ENCODE measurements at regions not wholly inside any gene's neighbourhood (a gene's known extent, or its start where the extent isn't known, plus 50 kb on each side); places are given as distances from the start of the nearest gene placed in this dataset.
"Not testable (repeated sequence)": the region's sequence is repeated elsewhere in the genome, so short reads cannot be mapped to it uniquely, and the experiment has no call there.

DNA sequence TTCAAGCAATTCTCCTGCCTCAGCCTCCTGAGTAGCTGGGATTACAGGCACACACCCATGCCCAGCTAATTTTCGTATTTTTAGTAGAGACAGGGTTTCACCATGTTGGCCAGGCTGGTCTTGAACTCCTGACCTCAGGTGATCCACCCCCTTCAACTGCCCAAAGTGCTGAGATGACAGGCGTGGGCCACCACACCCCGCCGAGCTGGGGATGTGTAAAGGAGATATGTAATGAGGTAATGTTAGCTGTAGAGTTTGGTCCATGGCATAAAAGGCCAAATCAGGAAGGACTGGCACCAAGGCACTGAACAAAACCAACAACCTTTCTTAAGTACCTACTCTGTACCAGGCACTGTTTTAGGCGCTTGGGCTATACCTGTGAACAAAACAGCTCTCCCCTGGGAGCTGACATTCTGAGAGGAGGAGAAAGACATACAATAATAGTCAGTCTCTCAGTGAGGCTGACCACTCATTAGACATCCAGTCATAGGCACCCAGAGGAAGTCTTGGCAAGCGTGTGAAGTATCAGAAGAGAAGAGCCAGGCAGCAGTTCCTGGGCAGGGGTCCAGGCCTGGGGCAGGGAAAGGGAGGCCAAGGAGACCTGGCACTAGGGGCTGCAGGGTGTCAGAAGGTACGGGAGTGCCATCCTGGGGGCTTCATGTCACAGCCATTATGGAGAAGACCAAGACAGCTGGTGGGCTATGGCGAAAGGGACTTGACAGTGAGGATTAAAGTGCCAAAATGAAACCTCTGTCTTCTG, 164.8 kb upstream of the DTNBP1 start:
- ATAC-seq: no peak

DNA sequence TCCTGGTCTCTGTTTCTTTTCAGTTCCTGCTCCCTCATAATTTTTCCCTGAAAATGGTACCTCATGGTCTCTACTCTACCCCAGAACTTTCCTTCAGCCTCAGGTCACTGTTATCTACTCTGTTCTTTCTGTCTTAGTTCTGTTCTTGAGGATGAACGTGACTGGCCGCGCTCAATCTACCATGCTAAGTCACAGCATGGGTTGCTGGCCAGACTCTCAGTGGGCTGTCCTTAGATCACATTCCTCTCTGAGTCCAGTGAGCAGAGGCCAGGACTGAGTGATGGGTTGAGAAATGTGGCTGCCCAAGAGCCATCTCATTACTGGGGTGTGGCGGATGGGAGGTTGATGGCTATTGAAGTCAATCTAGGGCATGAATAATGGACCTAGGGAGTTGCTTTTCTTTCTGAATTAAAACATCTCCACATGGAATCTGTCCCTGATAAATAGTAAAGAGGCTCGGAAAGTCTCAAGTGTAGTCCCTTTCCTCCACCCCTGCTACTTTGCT, 164.0 kb upstream of the DTNBP1 start:
- ATAC-seq: no peak

DNA sequence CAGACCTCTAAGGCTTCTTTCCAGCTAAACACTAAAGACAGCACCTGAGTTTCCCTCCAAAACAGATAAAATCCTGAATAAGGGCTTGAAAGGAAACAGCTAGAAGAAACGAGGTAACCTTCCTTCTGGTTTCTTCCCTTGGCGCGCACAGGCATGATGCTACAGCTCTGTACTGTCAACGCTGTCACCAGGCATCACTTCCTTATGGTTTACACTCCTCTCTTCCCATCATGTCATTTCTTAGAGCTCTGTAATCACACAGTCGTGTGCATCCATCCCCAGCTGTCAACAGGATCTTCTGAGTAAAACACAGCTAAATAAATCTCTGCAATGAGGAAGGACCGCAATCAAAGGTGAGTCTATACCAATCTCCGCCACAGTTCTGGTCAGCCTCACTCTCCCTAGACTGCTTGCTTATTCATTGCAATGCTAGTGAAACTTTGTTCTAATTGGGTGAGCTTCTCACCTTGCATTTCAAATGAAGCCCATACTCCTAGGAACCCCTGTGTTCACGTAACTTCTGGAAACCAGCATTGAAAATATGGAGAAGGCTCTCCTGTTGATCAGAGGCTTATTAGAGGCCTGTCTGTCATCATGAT, 162.6 kb upstream of the DTNBP1 start:
- no peak for ATAC-seq

DNA sequence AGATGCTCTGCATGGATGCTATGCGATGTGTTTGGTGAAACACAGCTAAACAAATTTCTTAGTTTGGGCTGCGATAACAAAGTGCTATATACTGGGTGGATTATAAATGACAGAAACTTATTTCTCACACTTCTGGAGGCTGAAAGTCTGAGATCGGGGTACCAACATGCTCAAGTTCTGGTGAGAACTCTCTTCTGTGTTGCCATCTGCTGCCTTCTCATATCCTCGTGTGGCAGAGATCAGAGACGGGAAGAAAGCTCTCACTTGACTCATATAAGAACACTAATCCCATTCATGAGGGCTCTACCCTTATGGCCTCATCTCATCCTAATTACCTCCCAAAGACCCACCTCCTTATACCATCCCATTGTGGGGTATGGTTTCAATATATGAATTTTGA, 162.0 kb upstream of the DTNBP1 start:
- ATAC-seq: no peak

DNA sequence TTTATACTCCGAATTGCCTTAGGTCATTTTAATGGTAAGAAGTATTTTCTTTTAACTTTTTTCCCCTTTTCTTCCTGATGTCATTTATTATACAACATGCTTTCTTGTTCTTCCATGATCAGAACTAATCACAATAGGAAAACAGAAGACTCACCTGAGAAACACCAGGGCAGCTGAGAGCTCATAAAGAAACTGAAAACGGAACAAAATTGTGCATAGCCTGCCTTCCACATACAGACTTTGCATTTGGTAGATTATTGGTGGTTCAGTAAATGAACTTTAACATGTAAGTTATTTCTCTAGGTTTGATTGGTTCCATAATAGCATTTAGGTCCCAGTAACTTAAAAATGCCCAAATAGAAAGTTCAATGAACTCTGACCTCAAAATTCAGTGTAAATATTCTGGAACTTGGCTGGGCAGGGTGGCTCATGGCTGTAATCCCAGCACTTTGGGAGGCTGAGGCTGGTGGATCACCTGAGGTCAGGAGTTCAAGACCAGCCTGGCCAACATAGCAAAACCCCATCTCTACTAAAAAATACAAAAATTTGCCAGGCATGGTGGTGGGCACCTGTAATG, 161.1 kb upstream of the DTNBP1 start:
- ATAC-seq: no peak

DNA sequence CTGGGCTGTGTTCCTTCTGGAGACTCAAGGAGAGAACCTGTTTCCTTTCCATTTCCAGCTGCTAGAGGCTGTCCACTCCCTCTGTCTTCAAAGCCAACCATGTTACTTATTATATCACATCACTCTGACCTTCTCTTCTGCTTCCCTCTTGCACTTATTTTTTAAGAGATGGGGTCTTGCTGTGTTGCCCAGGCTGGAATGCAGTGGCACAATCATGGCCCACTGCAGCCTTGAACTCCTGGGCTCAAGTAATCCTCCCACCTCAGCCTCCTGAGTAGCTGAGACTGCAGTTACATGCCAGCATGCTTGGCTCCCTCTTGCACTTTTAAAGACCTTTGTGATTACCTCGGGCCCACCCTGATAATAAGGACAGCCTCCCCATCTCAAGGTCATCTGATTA, 160.0 kb upstream of the DTNBP1 start:
- ATAC-seq: no peak

DNA sequence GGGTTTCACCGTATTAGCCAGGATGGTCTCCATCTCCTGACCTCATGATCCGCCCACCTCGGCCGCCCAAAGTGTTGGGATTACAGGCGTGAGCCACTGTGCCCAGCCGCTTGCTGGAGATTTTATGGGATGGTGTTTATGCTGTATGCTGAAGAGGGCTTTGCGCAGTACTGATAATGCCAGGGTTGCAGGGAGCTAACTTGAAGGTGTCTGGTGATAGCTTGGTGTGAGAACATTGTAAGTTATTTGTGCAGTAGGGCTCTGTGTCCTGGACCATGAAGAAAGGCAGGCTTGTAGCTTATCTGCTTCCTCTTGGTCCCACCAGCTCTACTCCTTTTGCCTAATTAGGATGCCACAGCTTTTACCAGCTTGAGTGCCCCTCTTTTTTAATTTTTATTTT, 157.0 kb upstream of the DTNBP1 start:
- no peak for ATAC-seq

DNA sequence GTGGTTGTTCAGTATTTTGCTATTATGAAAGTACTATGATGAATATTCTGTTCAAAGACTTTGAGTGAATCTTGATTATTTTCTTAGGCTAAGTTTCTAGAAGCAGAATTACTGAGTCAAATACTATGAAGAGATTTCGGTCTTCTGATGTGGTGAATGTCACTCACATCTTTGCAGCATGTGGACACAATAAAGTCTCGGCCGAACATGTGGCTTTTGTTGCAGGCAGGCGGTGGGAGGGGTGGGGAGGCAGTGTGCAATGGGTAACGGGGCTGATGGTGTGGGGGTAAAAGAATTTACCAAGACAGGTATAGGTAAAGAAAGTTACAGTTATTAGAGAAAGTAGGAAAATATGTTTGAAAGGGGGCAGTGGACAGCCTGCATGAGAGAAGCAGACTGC, 156.4 kb upstream of the DTNBP1 start:
- ATAC-seq: no peak

DNA sequence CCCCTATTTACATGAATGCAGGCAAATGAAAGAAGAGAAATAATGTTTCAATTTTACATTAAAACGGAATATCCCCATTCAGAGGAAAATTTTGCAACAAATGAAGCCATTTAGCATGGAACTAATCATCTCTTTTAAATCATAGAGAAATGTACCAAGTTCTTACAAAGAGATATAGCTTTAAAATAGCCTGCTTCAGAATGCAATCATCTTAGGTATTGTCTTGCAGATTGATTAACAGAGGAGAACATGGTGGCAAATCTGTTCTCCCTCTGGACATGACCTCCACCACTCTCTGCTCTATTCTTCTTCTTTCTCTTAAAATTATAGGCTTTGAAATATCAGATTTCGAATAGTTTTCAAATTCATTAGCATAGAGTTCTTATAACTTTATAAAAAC, 155.7 kb upstream of the DTNBP1 start:
- ATAC-seq: no peak

DNA sequence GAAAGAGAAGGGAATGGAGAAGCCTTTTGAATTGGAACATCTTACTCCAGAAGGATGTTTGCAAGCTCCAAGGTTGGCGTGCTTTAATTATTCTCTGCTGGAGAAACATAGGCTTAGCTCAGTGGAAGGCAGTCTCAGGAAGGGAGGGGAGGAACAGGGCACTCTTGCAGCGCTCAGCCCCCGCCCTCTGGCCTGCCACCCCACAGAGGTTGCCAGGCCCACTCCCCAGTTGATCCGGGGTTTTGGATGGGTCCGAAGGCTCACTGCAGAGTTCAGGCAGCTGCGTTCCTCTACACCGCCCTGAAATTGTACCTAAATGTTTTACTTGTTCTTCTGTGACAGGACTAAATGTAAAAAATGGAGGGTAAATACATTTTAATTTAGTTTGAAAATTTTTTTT, 155.2 kb upstream of the DTNBP1 start:
- no peak for ATAC-seq

DNA sequence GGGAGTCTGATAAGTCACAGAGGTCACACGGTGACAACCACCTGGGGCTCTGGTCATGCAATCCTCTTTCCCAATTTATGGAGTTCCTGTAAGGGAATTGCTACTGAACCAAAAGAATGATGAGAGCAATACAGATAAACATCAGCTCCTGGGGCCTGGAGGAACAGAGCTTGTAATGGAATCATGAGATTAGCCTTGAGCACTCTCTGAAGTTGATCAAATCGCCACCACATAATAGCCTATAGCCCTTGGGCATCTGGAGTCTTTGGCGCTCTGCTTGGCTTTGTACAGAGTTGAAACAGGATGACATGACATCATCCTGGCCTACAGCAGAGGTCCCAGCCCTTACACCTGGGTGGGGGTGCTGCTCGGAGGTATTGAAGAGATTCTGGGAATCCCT, 154.3 kb upstream of the DTNBP1 start:
- ATAC-seq: no peak

DNA sequence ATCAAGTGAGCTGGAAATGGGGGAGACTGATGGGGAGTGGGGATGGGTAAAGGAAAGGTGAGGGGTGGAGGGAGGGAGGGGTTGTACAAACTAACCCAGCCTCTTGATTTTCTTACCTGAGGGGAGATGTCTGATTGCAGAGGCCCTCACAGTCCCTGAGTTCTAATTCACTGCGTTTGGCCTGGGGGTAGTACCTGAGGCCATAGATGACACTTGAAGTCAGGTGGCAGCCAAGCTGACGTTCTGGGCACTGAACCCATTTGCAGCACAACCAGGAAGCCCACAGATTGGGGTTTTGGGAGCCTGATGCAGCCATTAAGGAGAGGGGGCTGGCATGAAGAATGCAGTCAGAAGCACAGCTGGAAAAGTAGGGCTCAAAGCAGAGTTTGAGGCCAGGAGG, 153.8 kb upstream of the DTNBP1 start:
- no peak for ATAC-seq

DNA sequence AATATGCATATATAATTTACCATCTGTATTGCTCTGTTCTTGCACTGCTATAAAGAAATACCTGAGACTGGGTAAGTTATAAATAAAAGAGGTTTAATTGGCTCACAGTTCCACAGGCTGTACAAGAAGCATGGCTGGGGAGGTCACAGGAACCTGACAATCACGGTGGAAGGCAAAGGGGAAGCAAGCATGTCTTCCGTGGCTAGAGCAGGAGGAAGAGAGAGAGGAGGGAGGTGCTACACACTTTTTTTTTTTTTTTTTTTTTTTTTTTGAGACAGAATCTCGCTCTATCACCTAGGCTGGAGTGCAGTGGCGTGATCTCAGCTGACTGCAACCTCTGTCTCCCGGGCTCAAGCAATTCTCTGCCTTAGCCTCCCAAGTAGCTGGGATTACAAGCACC, 150.9 kb upstream of the DTNBP1 start:
- ATAC-seq: not testable (repeated sequence)

DNA sequence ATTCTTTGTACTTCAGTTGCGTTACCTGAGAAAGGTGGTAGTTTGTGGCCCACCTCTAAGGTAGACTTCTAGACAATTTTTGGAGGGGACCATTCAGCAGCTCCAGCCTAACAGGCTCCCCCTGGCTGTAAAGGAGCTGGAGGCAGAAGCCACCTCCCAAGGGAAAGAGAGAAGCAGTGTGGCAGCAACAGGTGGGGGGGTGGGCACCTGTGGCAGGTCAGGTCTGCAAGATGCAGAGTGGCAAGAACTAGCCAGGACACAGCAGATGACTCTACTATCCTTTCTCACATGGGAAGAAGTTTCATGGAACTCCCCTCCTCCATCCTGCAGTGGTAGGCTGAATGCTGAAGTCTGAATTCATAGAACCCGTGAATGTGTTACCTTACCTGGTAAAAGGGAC, 148.3 kb upstream of the DTNBP1 start:
- ATAC-seq: no peak

DNA sequence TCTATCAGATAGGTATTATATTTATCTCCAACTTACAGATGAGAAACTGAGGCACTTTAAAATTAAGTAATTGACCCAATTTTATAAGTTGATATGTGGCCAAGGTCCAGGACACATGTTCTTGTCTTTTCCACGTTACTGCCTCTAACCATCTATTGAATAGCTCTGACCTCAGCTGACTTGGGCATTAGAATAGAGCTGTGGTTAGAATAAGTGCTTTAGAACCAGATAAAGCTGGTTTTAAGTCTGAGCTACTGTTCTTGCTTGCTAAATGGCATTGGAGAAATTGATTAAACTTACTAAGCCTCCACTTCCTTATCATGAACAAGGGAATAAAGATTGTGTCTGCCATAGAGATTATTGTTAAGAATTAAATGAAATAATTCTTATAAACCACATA, 147.8 kb upstream of the DTNBP1 start:
- ATAC-seq: no peak

DNA sequence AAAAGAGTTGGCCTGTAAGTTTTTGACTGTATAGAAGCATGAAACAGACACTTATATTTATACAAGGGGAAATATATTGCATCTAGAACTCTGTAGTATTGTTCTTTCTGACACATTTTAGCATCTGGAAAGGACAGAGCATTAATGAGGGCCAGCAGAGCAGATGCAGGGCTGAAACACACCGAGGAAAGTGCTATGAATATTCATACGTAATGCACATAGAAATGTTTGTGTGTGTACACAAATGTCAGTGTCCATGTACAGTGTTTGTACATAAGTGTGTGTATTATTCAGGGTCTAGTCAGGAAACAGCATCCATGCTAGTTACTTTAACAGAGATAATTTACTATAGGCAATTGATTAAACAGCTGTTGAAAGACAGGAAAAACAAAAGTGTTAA, 146.5 kb upstream of the DTNBP1 start:
- ATAC-seq: no peak

DNA sequence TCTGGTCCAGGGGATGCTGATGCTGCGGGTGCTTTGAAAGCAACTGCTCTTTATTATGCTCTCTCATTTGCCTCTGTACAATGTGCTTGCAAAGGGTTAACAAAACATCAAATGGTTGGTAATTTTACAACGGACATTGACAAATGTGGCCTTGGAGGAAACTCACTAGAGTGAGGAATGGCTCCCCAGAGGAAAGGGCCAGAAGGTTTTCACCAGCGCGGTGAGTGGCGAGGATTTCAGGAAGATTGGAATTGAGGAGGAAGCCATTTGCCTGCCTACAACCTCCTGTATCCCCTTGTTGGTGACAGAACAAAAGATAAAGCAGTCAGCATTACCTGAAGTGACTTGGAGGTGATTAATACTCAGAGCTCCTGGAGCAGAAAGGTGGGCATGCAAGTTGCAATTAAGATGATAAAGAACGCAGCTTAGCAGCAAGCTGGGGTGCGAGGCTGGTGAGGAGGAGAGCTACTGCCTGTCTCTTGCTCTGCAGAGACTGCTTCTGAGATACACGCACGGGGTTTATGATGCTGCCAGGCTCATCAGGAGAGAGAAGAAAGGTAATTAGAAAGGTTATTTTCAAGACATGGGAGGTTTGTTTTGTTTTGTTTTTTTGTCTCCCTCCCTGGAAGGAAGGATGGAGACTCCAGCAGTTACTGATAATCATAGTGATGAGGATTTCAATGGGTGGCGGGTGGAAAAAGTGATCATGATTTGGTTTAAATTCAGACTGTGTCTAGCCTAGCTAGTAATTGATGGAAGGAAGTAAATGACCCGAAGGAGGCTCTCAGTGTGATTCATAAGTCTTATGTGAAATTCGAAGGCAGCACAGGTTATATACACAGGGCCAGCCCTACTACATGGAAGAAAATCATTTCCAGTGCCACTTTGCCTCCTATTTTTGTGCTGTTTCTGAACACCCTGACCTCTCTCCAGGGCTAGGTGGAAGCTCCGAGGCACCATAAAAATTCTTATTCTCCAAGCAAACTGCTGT, 141.6 kb upstream of the DTNBP1 start:
- ATAC-seq: no peak

DNA sequence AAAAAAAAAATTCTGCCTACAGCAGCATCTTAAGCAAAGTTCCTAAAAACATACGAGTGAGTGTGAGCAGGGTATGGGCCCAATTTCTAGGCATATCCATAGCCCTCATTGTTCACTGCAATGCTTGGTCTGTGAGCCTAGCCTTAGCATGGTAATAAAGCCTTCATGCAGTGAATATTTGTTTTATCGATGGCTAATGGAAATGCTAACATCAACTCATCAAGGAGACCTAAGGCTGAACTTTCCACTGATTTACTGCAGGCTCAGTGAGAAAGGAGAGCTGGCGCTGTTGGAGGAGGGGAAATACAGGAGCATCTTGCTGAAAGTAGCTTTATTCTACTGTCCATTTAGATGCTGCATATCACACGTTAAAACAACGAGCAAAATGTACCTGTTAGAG, 139.6 kb upstream of the DTNBP1 start:
- ATAC-seq: no peak

DNA sequence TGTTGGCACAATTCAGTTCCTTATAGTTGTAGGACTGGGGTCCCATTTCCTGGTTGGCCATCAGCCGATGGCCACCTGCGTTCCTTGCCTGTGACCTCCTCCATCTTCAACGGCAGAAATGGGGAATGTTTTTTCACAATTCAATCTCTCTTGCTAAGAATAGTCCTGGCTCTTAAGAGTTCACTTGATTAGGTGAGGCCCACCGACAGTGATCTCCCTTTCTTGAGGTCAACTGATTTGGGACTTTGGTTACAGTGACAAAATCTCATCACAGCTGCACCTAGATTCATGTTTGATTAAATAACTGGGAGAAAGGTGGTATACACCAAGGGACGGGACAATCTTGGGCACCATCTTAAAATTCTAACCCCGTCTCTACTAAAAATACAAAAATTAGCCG, 139.1 kb upstream of the DTNBP1 start:
- no peak for ATAC-seq

DNA sequence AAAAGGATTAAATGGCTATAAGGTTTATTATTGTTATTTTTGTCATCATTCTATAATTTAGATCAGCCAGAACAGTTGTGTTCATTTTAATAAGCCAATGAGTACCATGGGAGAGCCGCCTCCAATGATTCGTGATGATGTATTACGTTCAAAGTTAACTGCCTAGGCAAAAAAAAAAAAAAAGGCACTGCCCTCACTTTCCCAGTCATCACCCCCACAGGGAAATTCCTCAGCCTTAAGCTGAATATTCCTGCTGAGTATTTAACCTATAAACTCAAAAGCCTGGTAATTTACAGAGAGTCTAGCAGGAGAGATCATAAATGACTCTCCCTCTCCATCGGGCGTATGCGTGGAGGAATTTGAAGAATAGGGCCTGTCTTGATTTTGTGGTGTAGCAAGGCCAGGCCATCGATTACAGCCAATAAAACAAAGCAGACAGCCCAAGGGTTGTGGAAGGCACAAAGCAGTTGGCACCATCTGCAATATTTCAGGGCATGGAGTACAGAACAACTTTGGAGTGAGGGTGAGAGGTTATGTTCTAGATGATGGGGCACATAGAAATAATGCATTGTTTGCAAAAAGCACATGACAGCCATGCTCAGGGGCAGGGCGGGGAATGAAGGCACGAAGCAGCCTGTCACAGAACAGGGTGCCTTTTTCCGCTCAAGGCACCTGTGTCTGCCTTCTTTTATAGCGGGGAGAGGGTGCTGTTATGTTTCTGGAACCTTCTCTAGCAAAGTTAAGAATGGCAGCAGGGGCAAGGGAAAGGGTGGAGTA, 138.2 kb upstream of the DTNBP1 start:
- ATAC-seq: no peak

DNA sequence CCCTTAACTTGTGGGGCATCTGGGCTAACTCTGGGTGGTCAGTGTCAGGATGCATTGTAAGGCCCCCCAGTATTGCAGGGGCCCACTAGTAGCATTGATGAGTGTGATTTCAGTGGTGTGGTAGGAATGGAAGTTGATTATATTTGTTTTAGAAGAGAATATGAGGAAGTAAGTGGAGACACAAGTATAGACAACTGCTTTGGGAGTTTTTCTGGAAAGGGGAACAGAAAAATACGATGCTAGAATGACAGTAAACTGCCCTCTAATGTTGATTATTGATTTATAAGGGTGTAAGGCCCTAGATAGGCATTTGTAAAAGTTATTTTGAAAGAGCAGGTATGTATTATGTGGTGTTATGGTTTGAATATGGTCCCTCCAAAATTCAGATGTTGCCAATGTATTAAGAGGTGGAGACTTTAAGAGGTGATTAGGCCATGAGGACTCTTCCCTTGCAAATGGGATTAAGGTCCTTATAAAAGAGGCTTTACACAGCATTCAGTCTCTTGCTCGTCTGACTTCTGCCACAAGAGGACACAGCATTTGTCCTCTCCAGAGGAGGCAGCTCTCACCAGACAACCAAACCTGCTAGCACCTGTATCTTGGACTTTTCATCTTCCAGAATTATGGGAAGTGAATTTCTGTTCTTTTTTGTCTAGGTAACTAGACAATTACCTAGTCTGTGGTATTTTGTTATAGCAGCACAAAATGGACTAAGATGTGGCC, 135.9 kb upstream of the DTNBP1 start:
- ATAC-seq: no peak

Data from esophagus mucosa (tissue), 1 donor.